ENCODE measurements at regions not wholly inside any gene's neighbourhood (a gene's known extent, or its start where the extent isn't known, plus 50 kb on each side); places are given as distances from the start of the nearest gene placed in this dataset.
"Not testable (repeated sequence)": the region's sequence is repeated elsewhere in the genome, so short reads cannot be mapped to it uniquely, and the experiment has no call there.

DNA sequence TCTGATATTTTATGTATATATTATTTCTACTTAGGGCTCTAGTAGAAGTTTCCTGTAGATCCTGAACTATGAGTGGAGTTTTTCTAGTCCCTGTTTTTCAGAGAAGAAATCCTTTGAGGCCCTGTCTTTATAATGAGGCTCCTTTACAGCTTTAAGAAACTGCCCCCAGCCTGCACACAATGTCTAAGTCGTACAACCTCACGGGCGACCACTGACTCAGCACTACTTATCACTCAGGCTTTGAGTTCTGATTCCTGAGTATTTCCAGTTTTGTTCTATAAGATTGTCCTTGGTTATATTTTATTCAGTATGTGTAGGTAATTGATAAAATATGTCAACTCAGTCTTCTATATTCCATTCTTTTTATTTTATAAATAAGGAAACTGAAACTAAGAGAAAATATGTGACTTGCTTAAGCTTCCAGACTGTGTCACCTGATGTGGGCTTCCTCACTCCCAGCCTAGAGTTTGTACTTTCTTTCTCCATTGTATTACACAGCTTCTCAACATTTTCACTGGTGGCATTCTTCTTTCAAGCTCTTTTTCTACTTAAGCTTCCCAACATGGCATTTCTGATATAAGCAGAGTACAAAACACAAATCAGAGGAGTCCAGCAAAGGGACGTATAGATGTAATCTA is 167.0 kb downstream of the TBX18 start:
- Histone ChIP-seq H3K4me3 (no peak overlapping the region), H3K9me3 (no peaks in the 10 kb centered on the region), H3K36me3 (replicated peaks) (no peaks in the 10 kb centered on the region), H3K27me3 (ENCODE audit: low read depth) (no peaks in the 10 kb centered on the region), H3K4me1 (no peaks in the 10 kb centered on the region)
- in situ Hi-C loops (cut with MboI; ENCODE audit: low sequenced_read_pairs) = no loop called here
- no peak for DNase-seq (ENCODE audit: low spot score in 2 of 2)

DNA sequence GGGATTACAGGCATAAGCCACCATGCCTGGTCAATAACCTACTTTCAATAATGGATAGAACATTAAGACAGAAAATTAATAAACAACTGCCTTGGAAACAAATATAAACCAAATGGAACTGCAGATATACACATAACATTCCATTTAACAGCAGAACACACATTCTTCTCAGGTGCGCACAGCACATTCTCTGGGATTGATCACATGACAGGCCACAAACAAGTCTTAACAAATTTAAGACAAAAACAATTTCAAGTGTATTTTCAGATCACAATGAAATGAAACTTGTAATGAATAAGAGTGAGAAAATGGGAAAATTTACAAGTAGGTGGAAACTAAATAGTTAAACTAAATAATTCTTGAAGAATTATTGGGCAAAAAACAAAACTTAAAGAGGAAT is 167.9 kb downstream of the TBX18 start:
- Histone ChIP-seq H3K4me3 (no peak overlapping the region), H3K9me3 (no peaks in the 10 kb centered on the region), H3K36me3 (replicated peaks) (no peaks in the 10 kb centered on the region), H3K4me1 (no peaks in the 10 kb centered on the region), H3K27me3 (ENCODE audit: low read depth) (no peaks in the 10 kb centered on the region)
- in situ Hi-C loops (cut with MboI; ENCODE audit: low sequenced_read_pairs) = no loop called here
- no peak for DNase-seq (ENCODE audit: low spot score in 2 of 2)

DNA sequence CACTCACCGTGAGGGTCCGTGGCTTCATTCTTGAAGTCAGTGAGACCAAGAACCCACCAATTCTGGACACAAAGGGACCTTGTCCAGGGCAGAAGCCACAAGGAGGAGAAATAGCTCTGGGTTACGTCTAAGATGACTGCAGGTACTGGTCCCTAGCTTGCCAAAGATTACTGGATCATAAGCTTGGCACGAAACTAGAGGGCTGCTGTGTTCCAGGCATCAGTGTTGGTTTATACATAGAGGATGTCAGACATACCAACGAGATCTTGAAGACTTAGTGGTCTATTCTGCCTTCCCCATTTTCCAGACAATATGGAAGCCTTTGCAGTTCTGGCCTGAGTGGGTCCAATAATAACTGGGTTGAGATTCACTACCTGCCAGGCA is 175.7 kb downstream of the TBX18 start:
- no peak for DNase-seq (ENCODE audit: low spot score in 2 of 2)
- no peaks in the 10 kb centered on the region for H3K27me3 ChIP-seq (ENCODE audit: low read depth)
- H3K4me1 ChIP-seq = no peaks in the 10 kb centered on the region
- no peaks in the 10 kb centered on the region for H3K36me3 ChIP-seq (replicated peaks)
- in situ Hi-C loops (cut with MboI; ENCODE audit: low sequenced_read_pairs) = no loop called here
- H3K9me3 ChIP-seq = no peaks in the 10 kb centered on the region
- no peak overlapping the region for H3K4me3 ChIP-seq

DNA sequence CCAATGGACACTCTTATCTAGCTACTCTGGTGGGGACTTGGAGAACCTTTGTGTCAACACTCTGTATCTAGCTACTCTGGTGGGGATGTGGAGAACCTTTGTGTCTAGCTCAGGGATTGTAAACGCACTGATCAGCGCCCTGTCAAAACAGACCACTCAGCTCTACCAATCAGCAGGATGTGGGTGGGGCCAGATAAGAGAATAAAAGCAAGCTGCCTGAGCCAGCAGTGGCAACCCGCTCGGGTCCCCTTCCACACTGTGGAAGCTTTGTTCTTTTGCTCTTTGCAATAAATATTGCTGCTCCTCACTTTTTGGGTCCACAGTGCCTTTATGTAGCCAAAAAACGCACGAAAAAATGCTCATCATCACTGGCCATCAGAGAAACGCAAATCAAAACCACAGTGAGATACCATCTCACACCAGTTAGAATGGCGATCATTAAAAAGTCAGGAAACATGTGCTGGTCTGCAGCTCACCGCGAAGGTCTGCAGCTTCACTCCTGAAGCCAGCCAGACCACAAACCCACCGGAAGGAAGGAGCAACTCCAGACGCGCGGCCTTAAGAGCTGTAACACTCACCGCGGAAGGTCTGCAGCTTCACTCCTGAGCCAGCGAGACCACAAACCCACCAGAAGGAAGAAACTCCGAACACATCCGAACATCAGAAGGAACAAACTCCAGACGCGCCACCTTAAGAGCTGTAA is 176.3 kb downstream of the TBX18 start:
- in situ Hi-C loops (cut with MboI; ENCODE audit: low sequenced_read_pairs); H3K36me3 ChIP-seq (replicated peaks); DNase-seq (ENCODE audit: low spot score in 2 of 2); H3K4me1 ChIP-seq; H3K9me3 ChIP-seq; H3K4me3 ChIP-seq; H3K27me3 ChIP-seq (ENCODE audit: low read depth): not testable (repeated sequence)

DNA sequence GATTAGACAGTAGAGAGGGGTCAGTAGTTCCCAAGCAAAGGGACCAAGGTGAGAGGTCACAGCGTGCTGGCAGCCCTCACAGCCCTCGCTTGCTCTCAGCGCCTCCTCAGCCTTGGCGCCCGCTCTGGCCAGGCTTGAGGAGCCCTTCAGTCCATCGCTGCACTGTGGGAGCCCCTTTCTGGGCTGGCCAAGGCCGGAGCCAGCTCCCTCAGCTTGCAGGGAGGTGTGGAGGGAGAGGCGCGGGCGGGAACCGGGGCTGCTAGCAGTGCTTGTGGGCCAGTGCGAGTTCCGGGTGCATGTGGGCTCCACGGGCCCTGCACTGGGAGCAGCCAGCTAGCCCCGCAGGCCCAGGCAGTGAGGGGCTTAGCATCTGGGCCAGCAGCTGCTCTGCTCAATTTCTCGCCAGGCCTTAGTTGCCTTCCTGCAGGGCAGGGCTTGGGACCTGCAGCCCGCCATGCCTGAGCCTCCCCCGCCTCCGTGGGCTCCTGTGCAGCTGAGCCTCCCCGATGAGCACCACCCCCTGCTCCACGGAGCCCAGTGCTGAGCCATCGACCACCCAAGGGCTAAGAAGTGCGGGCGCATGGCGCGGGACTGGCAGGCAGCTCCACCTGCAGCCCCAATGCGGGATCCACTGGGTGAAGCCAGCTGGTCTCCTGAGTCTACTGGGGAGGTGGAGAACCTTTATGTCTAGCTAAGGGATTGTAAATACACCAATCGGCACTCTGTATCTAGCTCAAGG is 177.0 kb downstream of the TBX18 start:
- H3K4me1 ChIP-seq; H3K4me3 ChIP-seq; H3K36me3 ChIP-seq (replicated peaks); H3K27me3 ChIP-seq (ENCODE audit: low read depth); DNase-seq (ENCODE audit: low spot score in 2 of 2); H3K9me3 ChIP-seq; in situ Hi-C loops (cut with MboI; ENCODE audit: low sequenced_read_pairs): not testable (repeated sequence)

DNA sequence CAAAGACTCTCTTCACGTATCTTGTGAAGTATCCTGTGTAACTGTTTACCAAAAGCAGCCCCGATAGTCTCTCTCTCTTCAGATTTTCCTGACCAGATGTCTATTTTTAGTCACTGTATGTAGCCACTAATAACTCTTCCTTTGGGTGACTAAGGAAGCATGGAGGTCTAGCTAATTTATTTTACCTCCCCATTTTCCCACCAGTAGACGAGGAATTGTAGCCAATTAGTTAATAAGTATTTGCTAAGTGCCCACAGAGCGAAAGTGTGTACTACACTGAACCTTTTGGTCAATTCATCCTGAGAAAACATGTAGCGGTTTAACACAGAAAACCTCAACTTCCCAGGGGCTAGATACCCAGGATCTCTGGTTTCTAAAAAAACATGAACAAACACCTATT is 180.6 kb downstream of the TBX18 start:
- no peak for DNase-seq (ENCODE audit: low spot score in 2 of 2)
- Histone ChIP-seq H3K27me3 (ENCODE audit: low read depth) (no peaks in the 10 kb centered on the region), H3K4me3 (no peak overlapping the region), H3K4me1 (no peaks in the 10 kb centered on the region), H3K36me3 (replicated peaks) (no peaks in the 10 kb centered on the region), H3K9me3 (no peaks in the 10 kb centered on the region)
- in situ Hi-C loops (cut with MboI; ENCODE audit: low sequenced_read_pairs) = no loop called here

DNA sequence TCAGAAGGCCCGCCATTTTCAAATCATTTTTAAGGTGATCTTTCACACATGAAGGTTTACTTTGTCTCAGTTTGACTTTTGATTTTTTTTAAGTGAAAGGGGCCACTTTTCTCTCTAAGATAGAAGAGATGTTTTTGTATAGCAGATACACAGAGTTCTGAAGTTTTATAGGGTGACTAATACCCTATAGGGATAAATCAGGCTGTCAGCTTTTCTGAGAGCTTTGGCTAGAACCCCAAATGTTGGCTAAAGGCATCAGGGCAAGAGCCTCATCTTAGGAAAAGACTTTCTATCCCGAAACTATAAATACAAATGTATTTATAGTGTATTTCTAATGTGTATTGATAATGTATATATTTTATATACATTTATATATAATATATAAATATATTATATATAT is 181.4 kb downstream of the TBX18 start:
- Histone ChIP-seq H3K27me3 (ENCODE audit: low read depth) (no peaks in the 10 kb centered on the region), H3K36me3 (replicated peaks) (no peaks in the 10 kb centered on the region), H3K4me1 (no peaks in the 10 kb centered on the region), H3K9me3 (no peaks in the 10 kb centered on the region), H3K4me3 (no peak overlapping the region)
- in situ Hi-C loops (cut with MboI; ENCODE audit: low sequenced_read_pairs) = no loop called here
- no peak for DNase-seq (ENCODE audit: low spot score in 2 of 2)

DNA sequence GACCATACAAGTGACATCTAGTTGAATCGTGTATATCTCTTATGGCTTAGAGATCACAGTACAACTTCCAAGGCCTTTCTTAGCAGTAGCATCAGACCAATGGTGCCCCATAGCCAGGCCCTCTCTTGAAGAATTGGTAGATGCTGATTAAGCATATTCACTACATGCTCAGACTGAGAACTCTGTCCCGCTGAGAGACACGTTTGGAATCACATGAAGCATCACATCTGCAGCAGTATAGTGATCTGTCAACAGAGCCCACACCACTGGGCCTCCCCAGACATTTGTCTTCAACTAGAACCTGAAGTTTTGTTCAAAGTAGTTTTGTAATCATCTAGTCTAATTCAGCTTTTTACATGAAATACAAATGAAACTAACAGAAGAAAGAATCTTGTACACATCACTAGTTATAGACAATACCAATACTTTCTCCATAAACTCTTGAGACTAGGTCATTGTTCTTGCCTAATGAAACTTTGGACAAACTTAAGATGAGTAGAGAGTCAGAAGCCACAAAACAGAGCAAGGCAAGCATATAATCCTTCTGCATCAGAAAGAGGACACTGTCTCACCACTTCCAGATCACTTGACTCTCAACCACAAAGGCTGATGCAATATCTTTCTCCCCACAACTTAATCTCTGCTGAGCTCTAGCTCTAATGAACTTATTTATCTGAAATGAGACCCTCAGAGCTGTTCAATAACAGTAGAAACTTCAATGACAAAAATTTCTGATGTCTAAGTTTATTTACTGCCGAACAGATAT is 182.7 kb downstream of the TBX18 start:
- H3K4me1 ChIP-seq = no peaks in the 10 kb centered on the region
- H3K4me3 ChIP-seq = no peak overlapping the region
- no peaks in the 10 kb centered on the region for H3K36me3 ChIP-seq (replicated peaks)
- no peaks in the 10 kb centered on the region for H3K27me3 ChIP-seq (ENCODE audit: low read depth)
- H3K9me3 ChIP-seq = no peaks in the 10 kb centered on the region
- in situ Hi-C loops (cut with MboI; ENCODE audit: low sequenced_read_pairs) = no loop called here
- DNase-seq (ENCODE audit: low spot score in 2 of 2) = no peak

DNA sequence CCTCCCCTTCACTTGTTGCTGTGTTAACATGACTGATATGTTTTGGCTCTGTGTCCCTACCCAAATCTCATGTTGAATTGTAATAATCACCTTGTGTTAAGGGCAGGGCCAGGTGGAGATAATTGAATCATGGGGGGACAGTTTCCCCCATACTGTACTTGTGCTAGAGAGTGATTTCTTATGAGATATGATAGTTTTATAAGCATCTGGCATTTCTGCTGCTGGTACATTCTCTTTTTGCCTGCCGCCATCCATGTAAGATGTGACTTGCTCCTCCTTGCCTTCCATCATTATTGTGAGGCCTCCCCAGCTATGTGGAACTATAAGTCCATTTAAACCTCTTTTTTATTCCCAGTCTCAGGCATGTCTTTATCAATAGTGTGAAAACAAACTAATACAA is 185.0 kb downstream of the TBX18 start:
- H3K4me3 ChIP-seq = no peak overlapping the region
- no peaks in the 10 kb centered on the region for H3K27me3 ChIP-seq (ENCODE audit: low read depth)
- H3K9me3 ChIP-seq = no peaks in the 10 kb centered on the region
- no peaks in the 10 kb centered on the region for H3K4me1 ChIP-seq
- in situ Hi-C loops (cut with MboI; ENCODE audit: low sequenced_read_pairs) = no loop called here
- no peaks in the 10 kb centered on the region for H3K36me3 ChIP-seq (replicated peaks)
- no peak for DNase-seq (ENCODE audit: low spot score in 2 of 2)

DNA sequence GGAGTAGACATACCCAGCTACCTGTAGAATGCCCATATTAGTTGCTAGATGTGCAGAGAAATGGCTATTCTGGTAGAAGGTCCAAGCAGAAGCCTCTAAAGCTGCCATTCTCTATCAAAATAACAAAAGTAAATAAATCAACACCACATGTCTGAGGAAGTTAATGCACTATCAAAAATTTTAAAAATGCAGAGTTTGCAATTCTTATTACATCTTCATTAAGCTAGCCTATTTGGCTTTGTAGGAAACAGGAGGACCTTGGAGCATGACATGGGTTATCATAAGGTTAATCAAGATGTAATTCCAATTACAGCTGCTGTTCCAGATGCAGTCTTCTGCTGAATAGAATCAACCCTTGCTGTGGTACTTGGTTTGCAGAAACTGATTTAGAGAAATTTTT is 188.4 kb downstream of the TBX18 start:
- Histone ChIP-seq H3K36me3 (replicated peaks) (no peaks in the 10 kb centered on the region), H3K9me3 (no peaks in the 10 kb centered on the region), H3K27me3 (ENCODE audit: low read depth) (no peaks in the 10 kb centered on the region), H3K4me3 (no peak overlapping the region), H3K4me1 (no peaks in the 10 kb centered on the region)
- DNase-seq (ENCODE audit: low spot score in 2 of 2) = no peak
- in situ Hi-C loops (cut with MboI; ENCODE audit: low sequenced_read_pairs) = no loop called here

DNA sequence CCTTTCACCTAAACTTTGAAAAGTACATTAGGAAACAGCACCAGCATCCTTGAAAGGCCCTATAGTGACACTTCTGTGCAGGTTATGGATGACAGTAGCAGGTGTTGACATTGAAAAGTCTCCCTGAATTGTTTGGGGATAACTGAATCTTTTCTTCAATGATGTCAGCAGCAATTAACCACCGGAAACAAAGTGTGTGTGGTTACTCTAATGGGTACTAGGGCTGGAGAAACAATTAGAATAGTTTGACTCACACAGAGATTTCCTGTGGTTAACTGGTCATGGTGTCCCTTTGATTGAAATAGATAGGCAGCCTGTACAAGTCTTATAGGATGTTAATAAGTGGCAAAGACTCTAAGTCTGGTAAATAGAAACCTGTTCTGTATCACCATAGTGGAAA is 189.1 kb downstream of the TBX18 start:
- no peak overlapping the region for H3K4me3 ChIP-seq
- no peaks in the 10 kb centered on the region for H3K36me3 ChIP-seq (replicated peaks)
- H3K27me3 ChIP-seq (ENCODE audit: low read depth) = no peaks in the 10 kb centered on the region
- no peaks in the 10 kb centered on the region for H3K4me1 ChIP-seq
- in situ Hi-C loops (cut with MboI; ENCODE audit: low sequenced_read_pairs) = no loop called here
- no peak for DNase-seq (ENCODE audit: low spot score in 2 of 2)
- no peaks in the 10 kb centered on the region for H3K9me3 ChIP-seq

DNA sequence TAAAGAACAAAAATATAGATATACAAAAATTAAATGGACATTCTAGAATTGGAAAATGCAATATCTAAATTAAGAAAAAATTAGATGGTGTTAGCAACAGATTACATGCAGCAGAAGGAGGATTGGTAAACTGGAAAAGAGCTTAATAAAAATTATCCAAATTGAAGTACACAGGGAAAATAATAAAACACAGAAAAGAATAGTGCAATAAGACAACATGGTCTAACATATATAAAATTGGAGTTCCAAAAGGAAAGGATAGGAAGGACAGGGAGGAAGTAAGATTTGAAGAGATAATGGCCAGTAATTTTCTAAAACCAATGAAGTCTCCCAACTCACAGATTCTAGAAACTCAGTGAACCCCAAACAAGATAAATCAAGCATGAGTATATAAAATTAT is 194.5 kb downstream of the TBX18 start:
- in situ Hi-C loops (cut with MboI; ENCODE audit: low sequenced_read_pairs) = no loop called here
- no peaks in the 10 kb centered on the region for H3K27me3 ChIP-seq (ENCODE audit: low read depth)
- DNase-seq (ENCODE audit: low spot score in 2 of 2) = no peak

DNA sequence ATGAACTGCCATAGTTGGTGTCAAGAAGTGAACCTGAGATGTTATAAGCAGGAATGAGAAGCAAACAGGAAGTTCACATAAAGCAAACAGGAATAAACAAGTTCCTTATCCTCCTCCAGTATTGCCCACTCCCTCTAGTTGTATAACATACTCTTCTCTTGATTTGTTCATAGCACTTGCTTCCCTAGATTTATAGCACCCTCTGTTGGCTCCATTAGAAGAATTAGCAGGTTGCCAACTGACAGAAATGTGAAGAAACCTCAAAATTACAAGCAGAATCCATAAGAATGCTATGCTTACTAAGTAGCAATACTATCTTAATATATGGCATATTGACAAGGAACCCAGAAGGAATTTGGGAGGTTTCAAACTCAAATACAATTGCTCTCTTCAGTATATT is 195.4 kb downstream of the TBX18 start:
- Histone ChIP-seq H3K4me3 (no peak overlapping the region), H3K4me1 (no peaks in the 10 kb centered on the region), H3K9me3 (no peaks in the 10 kb centered on the region), H3K27me3 (ENCODE audit: low read depth) (no peaks in the 10 kb centered on the region), H3K36me3 (replicated peaks) (no peaks in the 10 kb centered on the region)
- DNase-seq (ENCODE audit: low spot score in 2 of 2) = no peak
- in situ Hi-C loops (cut with MboI; ENCODE audit: low sequenced_read_pairs) = no loop called here

More for the DNA sequence above, 194.5 kb downstream of the TBX18 start:
- Histone ChIP-seq H3K9me3 (no peaks in the 10 kb centered on the region), H3K36me3 (replicated peaks) (no peaks in the 10 kb centered on the region), H3K4me1 (no peaks in the 10 kb centered on the region), H3K4me3 (no peak overlapping the region)

DNA sequence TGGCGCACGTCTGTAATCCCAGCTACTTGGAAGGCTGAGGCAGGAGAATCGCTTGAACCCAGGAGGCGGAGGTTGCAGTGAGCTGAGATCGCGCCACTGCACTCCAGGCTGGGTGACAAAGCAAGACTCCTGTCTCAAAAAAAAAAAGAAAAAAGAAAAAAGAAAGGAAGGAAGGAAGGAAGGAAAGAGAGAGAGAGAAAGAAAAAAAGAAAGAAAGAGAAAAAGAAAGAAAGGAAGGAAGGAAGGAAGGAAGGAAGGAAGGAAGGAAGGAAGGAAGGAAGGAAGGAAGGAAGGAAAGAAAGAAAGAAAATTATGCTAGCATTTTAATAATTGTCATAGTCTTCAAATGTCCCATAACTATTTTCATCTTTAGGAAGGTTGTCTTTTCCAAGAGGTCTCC is 198.7 kb downstream of the TBX18 start:
- H3K27me3 ChIP-seq (ENCODE audit: low read depth); H3K36me3 ChIP-seq (replicated peaks); H3K4me3 ChIP-seq; in situ Hi-C loops (cut with MboI; ENCODE audit: low sequenced_read_pairs); H3K9me3 ChIP-seq; DNase-seq (ENCODE audit: low spot score in 2 of 2); H3K4me1 ChIP-seq: not testable (repeated sequence)
